HepG2 (cell line): ENCODE measurements at regions not wholly inside any gene's neighbourhood (a gene's known extent, or its start where the extent isn't known, plus 50 kb on each side); places are given as distances from the start of the nearest gene placed in this dataset.

ENCODE experiments used
- ELF4 ChIP-seq: sonication (generic); formaldehyde crosslinking; IDR thresholded peaks from 2 replicates; pipeline ENCODE4 v1.5.0; 2020; ENCODE audit warnings: missing genetic modification reagents, mild to moderate bottlenecking, moderate library complexity, borderline replicate concordance
- EZH2 ChIP-seq: conservative IDR thresholded peaks from 2 replicates; pipeline ENCODE4 v1.6.1; 2012; ENCODE audit warnings: mild to moderate bottlenecking, low read depth, low read length, moderate library complexity
- HDAC2 ChIP-seq: sonication (generic); formaldehyde crosslinking; IDR thresholded peaks from 2 replicates; pipeline ENCODE4 v1.4.0; 2020; ENCODE audit warnings: missing genetic modification reagents
- MLLT10 ChIP-seq: sonication (generic); formaldehyde crosslinking; IDR thresholded peaks from 2 replicates; pipeline ENCODE4 v1.4.0; 2020; ENCODE audit warnings: missing genetic modification reagents
- NFE2L1 ChIP-seq: sonication (generic); formaldehyde crosslinking; IDR thresholded peaks from 2 replicates; pipeline ENCODE4 v1.4.0; 2020; ENCODE audit warnings: missing genetic modification reagents, mild to moderate bottlenecking, borderline replicate concordance
- NR1H2 ChIP-seq: sonication (generic); formaldehyde crosslinking; IDR thresholded peaks from 2 replicates; pipeline ENCODE4 v1.8.1; 2022; ENCODE audit warnings: low read depth, missing genetic modification reagents, borderline replicate concordance
- POLR2A ChIP-seq, 2 experiments: IDR thresholded peaks; 2 replicates each; pipeline ENCODE4 v1.6.1; 2011; ENCODE audit warnings: low read depth in 2 of 2, low read length in 2 of 2, mild to moderate bottlenecking in 1 of 2, moderate library complexity in 1 of 2; ENCODE audit not compliant: insufficient read depth in 1 of 2
- RFXAP ChIP-seq: sonication (generic); formaldehyde crosslinking; IDR thresholded peaks from 2 replicates; pipeline ENCODE4 v1.4.0; 2020; ENCODE audit warnings: missing genetic modification reagents, borderline replicate concordance
- ZNF766 ChIP-seq: sonication (generic); formaldehyde crosslinking; IDR thresholded peaks from 2 replicates; pipeline ENCODE4 v1.5.0; 2020; ENCODE audit warnings: missing genetic modification reagents, borderline replicate concordance

GRCh38 chr10:121648059-121648458 is 49.8 kb upstream of the FGFR2 start:
- no peak for TF ChIP-seq EZH2
- TF ChIP-seq POLR2A (IDR thresholded peaks at IDR 0.05; ENCODE audit: insufficient read depth in 1 of 2, low read depth in 2 of 2, low read length in 2 of 2) = no peak
- TF ChIP-seq ZNF766 (CRISPR knock-in tag) = no peak
- no peak for TF ChIP-seq NFE2L1 (CRISPR knock-in tag)
- TF ChIP-seq ELF4 = no peak
- TF ChIP-seq NR1H2 = no peak
- no peak for TF ChIP-seq RFXAP (CRISPR knock-in tag)
- no peak for TF ChIP-seq MLLT10 (CRISPR knock-in tag)
- TF ChIP-seq HDAC2 (CRISPR knock-in tag) = no peak
